ENCODE measurements at regions not wholly inside any gene's neighbourhood (a gene's known extent, or its start where the extent isn't known, plus 50 kb on each side); places are given as distances from the start of the nearest gene placed in this dataset.

DNA sequence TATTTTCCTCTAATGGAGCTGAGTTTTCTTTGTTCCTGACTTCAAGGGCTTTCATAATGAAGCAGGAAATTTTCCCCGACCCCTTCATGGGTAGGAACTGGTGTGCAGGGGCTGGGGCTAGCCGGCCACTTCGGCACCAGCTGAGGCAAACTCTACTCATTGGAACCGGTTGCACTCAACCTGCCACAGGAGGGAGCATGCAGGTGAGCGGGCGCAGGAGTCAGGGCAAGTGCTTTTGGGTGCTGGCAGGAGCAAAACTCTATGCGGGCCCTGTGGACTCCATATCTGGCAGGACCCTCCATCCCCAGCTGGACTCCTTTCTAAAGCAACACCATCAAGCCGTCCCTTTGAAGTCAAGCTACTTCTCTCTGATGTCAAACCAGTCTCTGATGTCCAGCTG, 244.2 kb downstream of the EPM2A start:
- Histone ChIP-seq H3K4me1 (ENCODE audit: control insufficient read depth in 2 of 2, insufficient read depth in 2 of 2, low read length in 2 of 2) (no peaks in the 10 kb centered on the region), H3K9ac (ENCODE audit: low read length) (no peak overlapping the region), H3K79me2 (ENCODE audit: control insufficient read depth, insufficient read depth, low read length) (no peaks in the 10 kb centered on the region), H3K27me3 (replicated peaks in 1 of 4; ENCODE audit: control extremely low read depth in 1 of 4, control insufficient read depth in 3 of 4, insufficient read depth in 4 of 4, low read length in 3 of 4) (no peaks in the 10 kb centered on the region), H2AFZ (ENCODE audit: insufficient read depth, low read depth, low read length, poor library complexity, severe bottlenecking) (no peak overlapping the region), H3K36me3 (replicated peaks in 1 of 2; ENCODE audit: control extremely low read depth in 1 of 2, control insufficient read depth in 1 of 2, extremely low read depth in 1 of 2, insufficient read depth in 2 of 2, low read length in 1 of 2) (no peaks in the 10 kb centered on the region), H3K4me3 (ENCODE audit: control extremely low read depth in 1 of 5, extremely low read depth in 1 of 5, insufficient read depth in 1 of 5, low read depth in 2 of 5, low read length in 4 of 5) (no peak overlapping the region), H3K9me3 (ENCODE audit: control extremely low read depth in 1 of 3, control insufficient read depth in 2 of 3, insufficient read depth in 1 of 3, low read length in 2 of 3) (peaks cover 0 to 16% (median 0%) of the 10 kb centered on the region in 3 donors), H4K20me1 (ENCODE audit: control insufficient read depth, insufficient read depth, low read length, poor library complexity, severe bottlenecking) (no peaks in the 10 kb centered on the region), H3K4me2 (replicated peaks; ENCODE audit: low read depth, low read length, poor library complexity, severe bottlenecking) (no peak overlapping the region), H3K27ac (ENCODE audit: low read length in 2 of 2) (no peak overlapping the region)
- WGBS (ENCODE audit: insufficient coverage), result 87% methylated on average over 8 of the region's 8 CpGs
- Mint-ChIP-seq H3K9me3 (ENCODE audit: insufficient read depth) (peaks cover 8% of the 10 kb centered on the region), H3K4me1 (no peaks in the 10 kb centered on the region), H3K27ac (no peak overlapping the region), H3K4me3 (no peak overlapping the region), H3K27me3 (no peaks in the 10 kb centered on the region)
- DNase-seq (no peak), ATAC-seq (ENCODE audit: low read depth) (no peak)
- intact Hi-C loops (cut with micrococcal nuclease), result no loop called here
- TF ChIP-seq EZH2 (IDR thresholded peaks at IDR 0.05; ENCODE audit: borderline replicate concordance, insufficient read depth, low read depth, low read length, poor library complexity, severe bottlenecking), result no peak
- TF ChIP-seq, protein P1, sequence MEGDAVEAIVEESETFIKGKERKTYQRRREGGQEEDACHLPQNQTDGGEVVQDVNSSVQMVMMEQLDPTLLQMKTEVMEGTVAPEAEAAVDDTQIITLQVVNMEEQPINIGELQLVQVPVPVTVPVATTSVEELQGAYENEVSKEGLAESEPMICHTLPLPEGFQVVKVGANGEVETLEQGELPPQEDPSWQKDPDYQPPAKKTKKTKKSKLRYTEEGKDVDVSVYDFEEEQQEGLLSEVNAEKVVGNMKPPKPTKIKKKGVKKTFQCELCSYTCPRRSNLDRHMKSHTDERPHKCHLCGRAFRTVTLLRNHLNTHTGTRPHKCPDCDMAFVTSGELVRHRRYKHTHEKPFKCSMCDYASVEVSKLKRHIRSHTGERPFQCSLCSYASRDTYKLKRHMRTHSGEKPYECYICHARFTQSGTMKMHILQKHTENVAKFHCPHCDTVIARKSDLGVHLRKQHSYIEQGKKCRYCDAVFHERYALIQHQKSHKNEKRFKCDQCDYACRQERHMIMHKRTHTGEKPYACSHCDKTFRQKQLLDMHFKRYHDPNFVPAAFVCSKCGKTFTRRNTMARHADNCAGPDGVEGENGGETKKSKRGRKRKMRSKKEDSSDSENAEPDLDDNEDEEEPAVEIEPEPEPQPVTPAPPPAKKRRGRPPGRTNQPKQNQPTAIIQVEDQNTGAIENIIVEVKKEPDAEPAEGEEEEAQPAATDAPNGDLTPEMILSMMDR (IDR thresholded peaks at IDR 0.05), result no peak
- ChIA-PET CTCF (no interaction called here), POLR2A (no interaction called here)

DNA sequence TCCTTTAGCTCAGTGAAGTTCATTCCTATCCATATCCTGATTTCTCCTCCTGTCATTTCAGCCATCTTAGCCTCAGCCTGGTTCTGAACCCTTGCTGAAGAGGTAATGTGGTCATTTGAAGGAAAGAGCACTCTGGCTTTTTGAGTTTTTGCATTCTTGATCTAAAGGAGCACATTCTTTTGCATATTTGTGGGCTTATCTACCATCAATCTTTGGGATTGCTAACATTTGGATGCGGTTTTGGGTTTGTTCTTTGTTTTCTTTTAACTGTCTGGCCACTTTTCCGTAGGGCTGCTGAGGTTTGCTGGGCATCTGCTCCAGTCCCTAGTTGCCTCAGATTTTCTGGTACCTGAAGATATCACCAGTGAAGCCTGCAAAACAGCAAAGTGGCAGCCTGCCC, 238.3 kb downstream of the EPM2A start:
- intact Hi-C loops (cut with micrococcal nuclease), result no loop called here
- ChIA-PET CTCF (no interaction called here), POLR2A (no interaction called here)
- peaks cover 0 to 25% (median 0%) of the 10 kb centered on the region in 3 donors for H3K9me3 ChIP-seq (ENCODE audit: control extremely low read depth in 1 of 3, control insufficient read depth in 2 of 3, insufficient read depth in 1 of 3, low read length in 2 of 3)
- ATAC-seq (ENCODE audit: low read depth), result no peak
- Mint-ChIP-seq H3K27me3 (peaks cover 8% of the 10 kb centered on the region), H3K9me3 (ENCODE audit: insufficient read depth) (peaks cover 6% of the 10 kb centered on the region), H3K4me1 (no peaks in the 10 kb centered on the region), H3K4me3 (no peak overlapping the region), H3K27ac (no peak overlapping the region)
- no peak overlapping the region for H3K27ac ChIP-seq (ENCODE audit: low read length in 2 of 2)
- H3K4me1 ChIP-seq (ENCODE audit: control insufficient read depth in 2 of 2, insufficient read depth in 2 of 2, low read length in 2 of 2), result no peaks in the 10 kb centered on the region
- no peak overlapping the region for H3K9ac ChIP-seq (ENCODE audit: low read length)
- peaks cover 0 to 6% (median 0%) of the 10 kb centered on the region in 4 experiments for H3K27me3 ChIP-seq (replicated peaks in 1 of 4; ENCODE audit: control extremely low read depth in 1 of 4, control insufficient read depth in 3 of 4, insufficient read depth in 4 of 4, low read length in 3 of 4)
- no peaks in the 10 kb centered on the region for H3K36me3 ChIP-seq (replicated peaks in 1 of 2; ENCODE audit: control extremely low read depth in 1 of 2, control insufficient read depth in 1 of 2, extremely low read depth in 1 of 2, insufficient read depth in 2 of 2, low read length in 1 of 2)
- TF ChIP-seq, protein P1 (IDR thresholded peaks at IDR 0.05), result no peak
- no peak overlapping the region for H3K4me2 ChIP-seq (replicated peaks; ENCODE audit: low read depth, low read length, poor library complexity, severe bottlenecking)
- no peak overlapping the region for H3K4me3 ChIP-seq (ENCODE audit: control extremely low read depth in 1 of 5, extremely low read depth in 1 of 5, insufficient read depth in 1 of 5, low read depth in 2 of 5, low read length in 4 of 5)
- DNase-seq, result no peak
- no peaks in the 10 kb centered on the region for H4K20me1 ChIP-seq (ENCODE audit: control insufficient read depth, insufficient read depth, low read length, poor library complexity, severe bottlenecking)
- no peak overlapping the region for H2AFZ ChIP-seq (ENCODE audit: insufficient read depth, low read depth, low read length, poor library complexity, severe bottlenecking)
- 65% methylated on average over 2 of the region's 2 CpGs for whole genome bisulfite sequencing (ENCODE audit: insufficient coverage)
- no peaks in the 10 kb centered on the region for H3K79me2 ChIP-seq (ENCODE audit: control insufficient read depth, insufficient read depth, low read length)
